ENCODE measurements at regions not wholly inside any gene's neighbourhood (a gene's known extent, or its start where the extent isn't known, plus 50 kb on each side); places are given as distances from the start of the nearest gene placed in this dataset.

- peaks cover 2 to 4% of the 10 kb centered on the region in 2 donors for H3K36me3 Mint-ChIP-seq
- ATAC-seq = no peak
- no peak for DNase-seq (ENCODE audit: low spot score in 2 of 2)
Observed at GRCh38 chr14:80446356-80446755, 235.1 kb upstream of the DIO2 start.

DNA sequence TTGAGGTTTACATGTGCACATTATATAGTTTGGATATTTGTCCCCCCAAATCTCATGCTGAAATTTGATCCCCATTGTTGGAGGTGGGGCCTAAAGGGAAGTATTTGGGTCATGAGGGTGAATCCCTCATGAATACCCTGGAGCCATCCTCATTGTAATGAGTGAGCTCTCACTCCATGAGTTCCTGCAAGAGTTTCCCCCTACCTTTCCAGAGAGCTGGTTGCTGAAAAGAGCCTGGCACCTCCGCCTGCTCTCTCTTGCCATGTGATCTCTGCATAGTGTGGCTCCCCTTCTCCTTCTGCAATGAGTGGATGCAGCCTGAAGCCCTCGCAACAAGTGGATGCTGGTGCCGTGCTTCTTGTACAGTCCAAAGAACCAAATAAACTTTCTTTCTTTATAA lies 234.3 kb upstream of the DIO2 start:
- no peaks in the 10 kb centered on the region for H3K36me3 Mint-ChIP-seq
- H3K9me3 Mint-ChIP-seq = peaks cover 3 to 7% of the 10 kb centered on the region in 2 donors
- H3K27ac Mint-ChIP-seq = no peak overlapping the region

More at GRCh38 chr14:80446356-80446755, 235.1 kb upstream of the DIO2 start:
- peaks cover 3 to 10% of the 10 kb centered on the region in 2 donors for H3K9me3 Mint-ChIP-seq
- H3K27ac Mint-ChIP-seq = no peak overlapping the region

GRCh38 chr14:80434574-80435321 lies 223.4 kb upstream of the DIO2 start:
- Mint-ChIP-seq H3K27ac (no peak overlapping the region), H3K9me3 (peaks cover 25 to 27% of the 10 kb centered on the region in 2 donors), H3K36me3 (peaks cover 0 to 40% of the 10 kb centered on the region in 2 donors)
- ATAC-seq = no peak
- DNase-seq (ENCODE audit: low spot score in 2 of 2) = no peak

More for the DNA sequence above, 234.3 kb upstream of the DIO2 start:
- DNase-seq (ENCODE audit: low spot score in 2 of 2) (no peak), ATAC-seq (no peak)

DNA sequence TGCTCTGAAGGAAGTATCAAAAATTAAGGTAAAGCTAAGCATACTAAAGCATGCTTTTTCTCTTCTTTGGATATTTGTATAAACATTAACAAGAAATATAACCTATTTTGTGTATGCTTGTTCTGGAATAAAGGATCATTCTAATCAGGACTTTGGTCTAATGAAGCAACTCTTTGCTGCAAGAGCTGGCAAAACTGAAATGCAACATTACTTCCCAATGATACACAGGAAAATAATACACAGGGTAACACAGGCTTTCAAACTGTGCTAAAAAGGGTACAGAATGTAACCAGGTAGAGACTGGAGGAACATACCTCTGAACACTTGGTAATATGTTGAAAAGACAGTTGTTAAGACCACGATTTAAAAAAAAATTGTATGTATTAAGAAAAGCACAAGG lies 222.5 kb upstream of the DIO2 start:
- Mint-ChIP-seq H3K36me3 (peaks cover 0 to 32% of the 10 kb centered on the region in 2 donors), H3K27ac (no peak overlapping the region), H3K9me3 (peaks cover 18 to 21% of the 10 kb centered on the region in 2 donors)
- ATAC-seq (no peak), DNase-seq (ENCODE audit: low spot score in 2 of 2) (no peak)

GRCh38 chr14:80428671-80429070 lies 217.4 kb upstream of the DIO2 start:
- DNase-seq (ENCODE audit: low spot score in 2 of 2) (no peak), ATAC-seq (no peak)
- Mint-ChIP-seq H3K9me3 (peaks cover 0 to 4% of the 10 kb centered on the region in 2 donors), H3K36me3 (no peaks in the 10 kb centered on the region), H3K27ac (no peak overlapping the region)

- peaks cover 0 to 4% of the 10 kb centered on the region in 2 donors for H3K9me3 Mint-ChIP-seq
- H3K27ac Mint-ChIP-seq = no peak overlapping the region
- no peaks in the 10 kb centered on the region for H3K36me3 Mint-ChIP-seq
- DNase-seq (ENCODE audit: low spot score in 2 of 2) (no peak), ATAC-seq (no peak)
Observed at GRCh38 chr14:80428171-80428570, 216.9 kb upstream of the DIO2 start.

GRCh38 chr14:80427101-80427500 lies 215.8 kb upstream of the DIO2 start:
- Mint-ChIP-seq H3K36me3 (no peaks in the 10 kb centered on the region), H3K9me3 (peaks cover 0 to 4% of the 10 kb centered on the region in 2 donors), H3K27ac (no peak overlapping the region)
- DNase-seq (ENCODE audit: low spot score in 2 of 2) (no peak), ATAC-seq (no peak)

DNA sequence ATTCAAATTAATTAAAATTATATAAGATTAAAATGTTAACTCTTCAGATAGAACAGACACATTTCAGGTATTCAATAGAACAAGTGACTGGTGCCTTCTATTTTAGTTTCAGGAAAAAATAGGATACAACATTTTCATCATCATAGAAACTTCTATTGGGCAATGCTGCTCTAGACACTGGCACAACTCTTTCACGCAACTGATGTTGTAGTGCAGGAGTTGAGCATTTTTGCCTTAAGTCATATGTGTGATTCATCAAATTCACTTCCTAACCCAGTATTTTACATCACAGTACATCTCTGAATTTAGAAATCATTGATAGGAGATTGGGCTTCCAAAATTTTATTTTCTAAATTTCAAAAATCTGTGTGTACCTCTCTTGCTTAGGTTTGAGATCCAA lies 215.4 kb upstream of the DIO2 start:
- H3K36me3 Mint-ChIP-seq = no peaks in the 10 kb centered on the region
- H3K9me3 Mint-ChIP-seq = peaks cover 0 to 2% of the 10 kb centered on the region in 2 donors
- DNase-seq (ENCODE audit: low spot score in 2 of 2) = no peak
- no peak for ATAC-seq
- no peak overlapping the region for H3K27ac Mint-ChIP-seq

DNA sequence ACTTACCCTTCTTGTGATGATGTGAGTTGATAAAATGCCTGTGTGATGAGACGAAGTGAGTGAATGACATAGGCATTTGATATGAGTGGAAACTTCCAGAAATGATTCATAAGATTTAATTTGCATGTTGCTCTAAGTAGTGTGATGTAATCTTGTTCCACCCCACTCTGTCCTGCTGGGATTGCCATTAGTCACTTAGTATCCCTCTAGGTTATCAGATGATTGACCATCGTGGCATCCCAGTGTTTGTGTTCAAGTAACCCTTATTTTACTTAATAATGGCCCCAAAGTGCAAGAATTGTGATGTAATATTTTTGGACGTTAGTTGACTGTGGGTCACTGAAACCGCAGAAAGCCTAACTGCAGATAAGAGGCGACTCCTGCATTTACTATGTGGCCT lies 214.4 kb upstream of the DIO2 start:
- no peaks in the 10 kb centered on the region for H3K9me3 Mint-ChIP-seq
- no peak for DNase-seq (ENCODE audit: low spot score in 2 of 2)
- ATAC-seq = no peak
- H3K36me3 Mint-ChIP-seq = no peaks in the 10 kb centered on the region
- no peak overlapping the region for H3K27ac Mint-ChIP-seq

- peaks cover 6 to 9% of the 10 kb centered on the region in 2 donors for H3K9me3 Mint-ChIP-seq
- no peaks in the 10 kb centered on the region for H3K36me3 Mint-ChIP-seq
- ATAC-seq (no peak), DNase-seq (ENCODE audit: low spot score in 2 of 2) (no peak)
- H3K27ac Mint-ChIP-seq = no peak overlapping the region
Observed at GRCh38 chr14:80419769-80420168, 208.5 kb upstream of the DIO2 start.

DNA sequence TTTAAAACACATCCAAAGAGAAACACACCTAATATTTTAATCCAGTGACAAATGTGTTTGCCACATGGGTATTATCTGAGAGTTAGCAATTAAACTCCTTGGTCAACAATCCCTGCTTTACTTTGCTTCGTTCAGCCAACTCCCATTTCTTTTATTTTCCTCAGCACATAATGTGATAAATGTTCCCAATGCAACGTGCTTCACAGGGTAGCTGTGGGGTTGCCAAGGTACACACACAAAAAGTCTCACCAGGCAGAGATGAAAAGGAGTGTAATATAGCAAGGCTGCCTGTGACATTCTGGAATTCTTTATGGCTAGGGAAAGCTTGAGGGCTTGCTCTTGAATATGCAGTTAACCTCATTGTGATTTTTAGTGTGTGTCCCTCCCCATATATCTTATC lies 208.0 kb upstream of the DIO2 start:
- ATAC-seq = no peak
- DNase-seq (ENCODE audit: low spot score in 2 of 2) = no peak
- Mint-ChIP-seq H3K36me3 (no peaks in the 10 kb centered on the region), H3K27ac (no peak overlapping the region), H3K9me3 (peaks cover 6 to 11% of the 10 kb centered on the region in 2 donors)

DNA sequence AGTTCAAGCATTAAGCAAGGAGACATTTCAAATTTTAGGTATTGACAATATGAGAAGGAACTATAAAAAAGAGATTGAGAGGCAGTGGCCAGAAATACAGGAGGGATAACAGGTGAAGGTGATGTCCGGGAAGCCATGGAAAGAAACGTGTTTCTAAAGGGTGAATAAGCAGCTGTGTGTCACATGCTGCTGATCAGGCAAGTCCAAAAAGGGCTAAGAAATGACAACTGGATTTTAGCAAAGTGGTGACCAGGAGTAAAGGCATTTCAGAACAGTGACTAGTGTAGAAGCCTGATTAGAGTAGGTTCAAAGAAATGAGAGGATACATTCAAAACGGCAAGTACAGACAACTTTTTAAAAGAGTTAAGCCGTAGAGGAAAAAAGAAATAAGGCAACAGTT lies 204.3 kb upstream of the DIO2 start:
- H3K27ac Mint-ChIP-seq = no peak overlapping the region
- no peak for DNase-seq (ENCODE audit: low spot score in 2 of 2)
- no peak for ATAC-seq
- H3K36me3 Mint-ChIP-seq = no peaks in the 10 kb centered on the region
- H3K9me3 Mint-ChIP-seq = peaks cover 6 to 20% of the 10 kb centered on the region in 2 donors

- Mint-ChIP-seq H3K36me3 (no peaks in the 10 kb centered on the region), H3K27ac (no peak overlapping the region), H3K9me3 (peaks cover 6 to 20% of the 10 kb centered on the region in 2 donors)
- ATAC-seq (no peak), DNase-seq (ENCODE audit: low spot score in 2 of 2) (no peak)
Observed at GRCh38 chr14:80414080-80414479, 202.8 kb upstream of the DIO2 start.

DNA sequence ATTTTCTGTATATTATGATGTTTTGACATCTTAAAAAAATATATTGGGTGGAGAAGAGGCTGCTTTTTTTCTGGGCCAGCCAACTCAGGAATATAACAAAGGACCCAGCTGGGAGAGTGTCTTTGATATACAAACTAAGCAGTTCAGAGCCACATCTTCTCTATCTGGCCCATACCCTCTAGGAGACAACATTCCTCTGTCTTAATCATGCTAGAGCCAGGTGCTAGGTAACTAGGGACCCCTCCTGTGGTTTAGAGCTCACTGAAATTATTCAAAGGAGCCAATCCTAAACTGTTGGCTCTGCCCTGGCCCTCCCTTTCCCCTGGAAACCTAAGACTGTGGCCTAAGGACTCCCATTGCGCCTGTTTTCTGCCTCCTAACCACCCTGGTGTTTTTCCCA lies 193.1 kb upstream of the DIO2 start:
- Mint-ChIP-seq H3K36me3 (no peaks in the 10 kb centered on the region), H3K9me3 (peaks cover 4 to 5% of the 10 kb centered on the region in 2 donors), H3K27ac (no peak overlapping the region)
- ATAC-seq = no peak
- DNase-seq (ENCODE audit: low spot score in 2 of 2) = no peak

- Mint-ChIP-seq H3K27ac (peak overlapping the region in 1 of 2 donors; percentile 44), H3K36me3 (peaks cover 0 to 2% of the 10 kb centered on the region in 2 donors), H3K9me3 (peaks cover 4 to 6% of the 10 kb centered on the region in 2 donors)
- DNase-seq (ENCODE audit: low spot score in 2 of 2) (no peak), ATAC-seq (no peak)
Observed at GRCh38 chr14:80403036-80403435, 191.7 kb upstream of the DIO2 start.

DNA sequence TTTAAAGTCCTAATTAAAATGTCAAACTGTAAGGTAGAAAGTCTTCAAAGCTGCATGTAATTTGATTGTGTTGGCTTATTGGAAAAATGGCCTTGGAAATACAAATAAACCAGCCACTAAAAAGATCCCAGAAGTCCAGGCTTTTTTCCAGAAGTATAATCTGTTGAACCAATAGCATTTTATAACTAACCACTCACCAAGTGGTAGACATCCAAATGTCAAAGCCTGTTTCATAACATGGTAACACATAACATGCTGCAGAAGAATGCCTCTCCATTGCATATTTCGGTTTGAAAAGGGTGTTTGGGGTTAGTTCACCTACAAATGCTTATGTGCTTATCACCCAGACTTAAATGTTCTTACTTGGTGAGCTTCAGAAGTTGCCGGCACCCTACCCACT lies 183.7 kb upstream of the DIO2 start:
- peaks cover 9 to 15% of the 10 kb centered on the region in 2 donors for H3K9me3 Mint-ChIP-seq
- H3K27ac Mint-ChIP-seq = no peak overlapping the region
- peaks cover 0 to 4% of the 10 kb centered on the region in 2 donors for H3K36me3 Mint-ChIP-seq
- no peak for DNase-seq (ENCODE audit: low spot score in 2 of 2)
- no peak for ATAC-seq

DNA sequence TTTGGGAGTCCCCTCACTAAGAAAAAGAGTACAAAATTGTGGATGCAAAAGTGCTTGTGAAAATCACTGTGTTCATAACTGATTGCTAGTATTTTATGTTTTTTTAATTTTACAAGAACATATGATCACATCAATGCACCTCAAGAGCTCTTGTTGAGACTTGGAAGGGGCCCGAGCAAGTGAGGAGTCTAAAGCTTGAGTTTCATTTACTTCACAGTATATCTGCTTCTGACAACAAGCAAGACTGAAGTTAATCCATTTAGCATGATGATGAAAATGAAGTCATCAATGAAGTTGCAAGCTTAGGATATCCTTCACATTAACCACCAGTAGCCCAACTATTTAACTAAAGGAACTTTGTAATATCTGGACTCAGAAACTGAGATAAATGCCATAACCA lies 182.5 kb upstream of the DIO2 start:
- DNase-seq (ENCODE audit: low spot score in 2 of 2) (no peak), ATAC-seq (no peak)
- Mint-ChIP-seq H3K36me3 (peaks cover 0 to 4% of the 10 kb centered on the region in 2 donors), H3K9me3 (peaks cover 9 to 15% of the 10 kb centered on the region in 2 donors), H3K27ac (no peak overlapping the region)

DNA sequence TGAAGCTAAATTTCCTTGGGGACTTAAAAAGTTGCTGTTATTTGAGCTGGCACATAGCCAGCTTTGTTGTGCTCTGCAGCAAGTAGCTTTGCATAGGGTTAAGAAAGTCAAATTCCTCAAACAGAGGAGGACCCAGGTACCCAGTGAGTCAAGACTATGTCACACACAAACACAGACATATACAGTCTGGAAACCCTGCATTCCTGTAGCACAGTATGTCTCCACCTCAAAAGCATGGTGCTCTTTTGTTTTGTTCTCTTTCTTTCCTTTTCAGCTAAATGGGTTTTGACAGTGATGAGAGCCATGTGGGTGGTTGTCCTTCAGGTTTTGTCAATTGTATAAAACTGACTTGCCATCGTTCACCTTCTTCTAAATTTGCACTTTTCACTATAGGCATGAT lies 179.6 kb upstream of the DIO2 start:
- Mint-ChIP-seq H3K27ac (no peak overlapping the region), H3K9me3 (peaks cover 4 to 5% of the 10 kb centered on the region in 2 donors), H3K36me3 (no peaks in the 10 kb centered on the region)
- ATAC-seq (no peak), DNase-seq (ENCODE audit: low spot score in 2 of 2) (no peak)

Measured in activated naive CD4-positive, alpha-beta T cell treated with anti-CD3 and anti-CD28 coated beads, Interleukin-2, amount 50 U/mL, for 72 hours (primary cell).